Stomach (tissue), 4 donors: ENCODE measurements at regions not wholly inside any gene's neighbourhood (a gene's known extent, or its start where the extent isn't known, plus 50 kb on each side); places are given as distances from the start of the nearest gene placed in this dataset.

Experiments used
- CTCF ChIP-seq, 7 experiments: fragments of 450-650 bp in 4 of 7; fragments of 200-600 bp in 3 of 7; sonication (generic) in 3 of 7; IDR thresholded peaks; one replicate each; pipeline ENCODE4 v1.5.1; 2016 to 2019; ENCODE audit warnings: antibody characterized with exemption in 7 of 7, control low read depth in 2 of 7, mild to moderate bottlenecking in 1 of 7
- POLR2A ChIP-seq, 4 donors: fragments of 450-650 bp; IDR thresholded peaks; one replicate each; pipeline ENCODE4 v1.6.1; 2016; ENCODE audit warnings: antibody characterized with exemption in 4 of 4, control low read depth in 2 of 4, mild to moderate bottlenecking in 1 of 4, moderate library complexity in 1 of 4
- POLR2AphosphoS5 ChIP-seq, 3 donors: sonication (generic); formaldehyde crosslinking; IDR thresholded peaks; one replicate each; pipeline ENCODE4 v1.6.1; 2016; ENCODE audit warnings: antibody characterized with exemption in 3 of 3

DNA sequence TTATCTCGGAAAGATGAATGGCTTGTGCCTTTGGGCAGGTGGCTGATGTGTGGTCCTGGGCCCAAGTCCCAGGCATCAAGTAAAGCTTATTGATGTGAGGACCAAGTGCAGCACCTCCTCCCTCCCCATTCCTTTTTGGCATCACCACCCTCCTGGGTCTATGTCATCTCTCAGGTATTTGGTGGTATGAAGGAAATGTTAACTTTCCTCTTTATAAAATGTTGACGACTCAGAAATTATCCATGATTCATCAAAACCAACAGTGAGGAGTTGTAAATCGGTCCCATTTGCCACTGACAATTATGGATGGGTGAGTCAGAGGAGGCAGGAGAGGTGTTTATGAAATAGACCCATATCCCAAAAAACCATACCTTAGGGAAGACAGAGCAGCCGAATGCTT is 229.4 kb upstream of the GATB start:
- TF ChIP-seq CTCF (IDR thresholded peaks at IDR 0.05) (no peak), POLR2A (IDR thresholded peaks at IDR 0.05) (no peak), POLR2AphosphoS5 (IDR thresholded peaks at IDR 0.05) (no peak)
